GM12873 (cell line): ENCODE measurements at regions not wholly inside any gene's neighbourhood (a gene's known extent, or its start where the extent isn't known, plus 50 kb on each side); places are given as distances from the start of the nearest gene placed in this dataset.

Experiments used
- TF ChIP-seq, protein P1 (sequence below): IDR thresholded peaks from 2 replicates; pipeline ENCODE4 v1.5.1; 2012; ENCODE audit warnings: low read depth, mild to moderate bottlenecking, moderate library complexity, low read length, control low read depth; ENCODE audit not compliant: insufficient read depth; ENCODE audit errors: missing control alignments

DNA sequence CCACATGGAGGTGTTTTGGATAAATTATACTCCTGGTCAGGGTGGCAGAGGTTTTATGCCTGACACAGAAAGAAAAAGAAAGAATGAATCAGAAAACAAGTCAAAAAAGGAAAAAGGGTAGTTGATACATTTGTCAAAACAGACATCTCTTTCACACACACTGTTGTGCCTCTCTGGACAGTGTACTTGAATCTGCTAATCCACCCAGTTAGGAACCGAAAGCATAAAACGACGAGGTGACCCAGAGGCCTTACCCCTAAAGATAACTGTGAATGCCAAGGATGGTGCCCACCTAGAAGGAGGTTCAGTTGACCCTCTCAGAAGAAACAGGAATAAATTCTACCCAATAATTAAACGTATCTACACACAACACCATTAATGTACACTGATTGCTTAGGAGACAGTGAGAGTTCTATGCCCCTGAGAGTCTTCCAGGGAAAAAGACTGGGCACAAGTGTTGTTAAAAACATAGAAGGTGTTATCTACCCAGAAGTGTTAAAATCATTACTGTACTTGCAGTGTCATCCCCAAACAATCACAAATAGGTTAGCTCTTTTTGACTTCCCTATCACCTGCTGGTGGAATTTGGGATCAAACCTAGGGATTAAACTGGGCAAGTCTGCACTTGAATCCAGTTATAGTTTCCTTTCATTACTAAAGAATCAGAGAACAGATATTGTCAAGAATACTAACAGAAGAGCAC, 123.2 kb upstream of the DNAJC10 start:
- TF ChIP-seq, protein P1, sequence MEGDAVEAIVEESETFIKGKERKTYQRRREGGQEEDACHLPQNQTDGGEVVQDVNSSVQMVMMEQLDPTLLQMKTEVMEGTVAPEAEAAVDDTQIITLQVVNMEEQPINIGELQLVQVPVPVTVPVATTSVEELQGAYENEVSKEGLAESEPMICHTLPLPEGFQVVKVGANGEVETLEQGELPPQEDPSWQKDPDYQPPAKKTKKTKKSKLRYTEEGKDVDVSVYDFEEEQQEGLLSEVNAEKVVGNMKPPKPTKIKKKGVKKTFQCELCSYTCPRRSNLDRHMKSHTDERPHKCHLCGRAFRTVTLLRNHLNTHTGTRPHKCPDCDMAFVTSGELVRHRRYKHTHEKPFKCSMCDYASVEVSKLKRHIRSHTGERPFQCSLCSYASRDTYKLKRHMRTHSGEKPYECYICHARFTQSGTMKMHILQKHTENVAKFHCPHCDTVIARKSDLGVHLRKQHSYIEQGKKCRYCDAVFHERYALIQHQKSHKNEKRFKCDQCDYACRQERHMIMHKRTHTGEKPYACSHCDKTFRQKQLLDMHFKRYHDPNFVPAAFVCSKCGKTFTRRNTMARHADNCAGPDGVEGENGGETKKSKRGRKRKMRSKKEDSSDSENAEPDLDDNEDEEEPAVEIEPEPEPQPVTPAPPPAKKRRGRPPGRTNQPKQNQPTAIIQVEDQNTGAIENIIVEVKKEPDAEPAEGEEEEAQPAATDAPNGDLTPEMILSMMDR = no peak

DNA sequence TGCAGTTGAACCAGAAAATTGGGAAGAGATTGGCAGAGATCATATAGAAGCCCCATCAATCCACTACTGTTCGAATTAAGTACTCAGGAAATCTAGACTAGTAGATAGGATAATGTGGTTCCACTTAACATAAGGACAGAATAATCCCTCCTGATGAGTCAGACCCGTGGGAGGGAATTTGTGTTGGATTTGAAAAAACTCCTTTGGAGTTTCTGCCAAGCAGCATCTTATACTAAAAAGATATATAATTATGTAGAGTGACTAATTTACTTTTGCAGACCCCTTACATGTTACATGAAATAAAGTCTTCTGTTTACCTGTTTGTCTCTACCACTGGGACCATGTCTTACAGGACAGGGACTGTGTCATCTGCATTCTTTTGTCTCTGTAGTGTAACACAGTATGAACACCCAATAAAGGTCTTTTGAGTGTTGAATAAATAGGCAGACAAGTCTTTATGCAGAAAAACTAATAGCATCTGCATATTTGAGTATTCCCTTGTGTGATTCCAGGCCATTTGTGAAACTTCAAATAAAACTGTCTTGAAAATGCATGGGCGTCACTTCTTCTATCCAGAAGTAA, 122.6 kb upstream of the DNAJC10 start:
- TF ChIP-seq, protein P1 = no peak

DNA sequence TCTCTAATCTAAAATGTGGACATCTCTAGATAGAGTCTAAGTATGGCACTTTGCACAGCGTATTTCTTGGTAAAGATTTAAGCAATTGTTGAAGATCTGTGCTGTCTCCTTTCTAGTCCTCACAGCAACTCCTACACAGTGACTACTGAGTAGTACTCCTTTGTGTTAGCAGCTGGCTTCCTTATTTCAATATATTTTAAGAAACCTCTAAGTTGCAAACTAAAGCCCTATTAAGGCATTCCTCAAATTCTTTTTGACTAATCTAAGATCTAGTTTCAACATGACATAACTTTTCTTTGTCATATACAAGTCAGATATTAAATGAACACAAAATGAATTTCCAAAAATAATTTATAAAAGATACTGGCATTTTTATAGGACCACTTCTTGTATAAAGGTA, 121.8 kb upstream of the DNAJC10 start:
- TF ChIP-seq, protein P1 = no peak

DNA sequence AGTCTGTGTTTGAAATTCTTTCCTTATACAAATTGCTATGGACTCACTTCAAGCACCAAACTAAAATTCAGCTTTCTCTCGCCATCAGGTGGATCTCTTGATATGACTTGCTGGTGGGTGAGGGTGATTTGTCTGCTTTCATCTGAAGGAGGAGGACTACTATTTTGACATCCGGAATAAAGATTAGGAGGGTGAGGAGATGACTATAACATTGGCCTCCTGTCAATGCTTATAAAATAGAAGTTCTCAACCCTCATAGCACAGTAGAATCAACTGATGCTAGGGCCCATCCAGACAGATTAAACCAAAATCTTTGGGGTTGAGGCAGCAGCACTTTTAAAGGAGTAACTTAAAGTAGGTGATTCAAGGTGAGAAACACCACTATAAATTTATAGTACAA, 120.4 kb upstream of the DNAJC10 start:
- TF ChIP-seq, protein P1 = no peak

DNA sequence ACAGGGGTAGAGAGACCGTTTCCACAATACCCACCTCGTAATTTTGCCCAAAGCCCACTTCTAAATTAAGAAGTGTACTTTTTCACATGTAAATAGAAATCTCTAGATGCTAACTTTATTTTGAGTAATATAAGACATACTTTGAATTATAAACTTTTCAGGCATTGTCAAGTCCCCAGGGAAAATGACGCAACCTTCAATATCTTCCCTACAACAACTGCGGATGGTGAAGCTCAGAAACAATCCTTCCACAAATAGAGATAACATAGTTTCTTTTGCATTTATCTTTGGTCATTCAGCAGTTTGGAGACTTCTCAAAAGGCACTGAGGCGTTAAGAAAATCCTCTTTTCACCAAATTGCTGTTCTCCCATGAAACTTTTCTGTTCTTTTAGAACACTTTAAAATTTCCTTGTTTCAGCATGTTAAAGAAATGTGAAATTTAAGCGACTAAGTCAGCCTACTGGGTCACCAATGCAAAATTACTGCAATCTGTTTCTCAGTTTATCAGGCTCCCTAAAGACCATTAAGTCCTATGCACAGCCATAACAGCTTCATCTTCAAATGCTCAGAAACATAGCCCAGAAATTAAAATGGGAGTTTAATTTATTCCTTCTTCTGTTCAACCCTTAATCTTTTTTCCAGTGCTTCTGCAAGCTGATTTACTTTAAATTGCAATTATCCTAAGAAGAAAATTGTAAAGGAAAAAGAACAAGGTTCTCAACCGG, 118.3 kb upstream of the DNAJC10 start:
- TF ChIP-seq, protein P1 = no peak

DNA sequence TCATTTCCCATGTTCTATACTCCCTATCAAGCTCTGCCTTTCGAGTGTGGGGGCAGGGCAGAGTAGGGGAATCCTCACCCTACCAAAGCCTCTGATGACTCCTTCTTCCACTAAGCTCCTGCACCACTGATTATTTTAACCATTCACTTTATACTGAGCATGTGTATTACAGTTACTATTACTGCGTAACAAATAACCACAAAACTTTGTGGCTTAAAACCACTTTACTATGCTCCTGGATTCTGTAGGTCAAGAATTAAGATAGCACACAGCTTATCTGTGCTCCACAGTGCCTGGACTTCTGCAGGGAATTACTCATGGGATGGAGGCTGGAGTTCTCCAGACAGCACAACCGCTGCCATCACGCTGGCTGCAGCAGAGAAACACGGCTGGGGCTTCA, 117.4 kb upstream of the DNAJC10 start:
- TF ChIP-seq, protein P1 = no peak

DNA sequence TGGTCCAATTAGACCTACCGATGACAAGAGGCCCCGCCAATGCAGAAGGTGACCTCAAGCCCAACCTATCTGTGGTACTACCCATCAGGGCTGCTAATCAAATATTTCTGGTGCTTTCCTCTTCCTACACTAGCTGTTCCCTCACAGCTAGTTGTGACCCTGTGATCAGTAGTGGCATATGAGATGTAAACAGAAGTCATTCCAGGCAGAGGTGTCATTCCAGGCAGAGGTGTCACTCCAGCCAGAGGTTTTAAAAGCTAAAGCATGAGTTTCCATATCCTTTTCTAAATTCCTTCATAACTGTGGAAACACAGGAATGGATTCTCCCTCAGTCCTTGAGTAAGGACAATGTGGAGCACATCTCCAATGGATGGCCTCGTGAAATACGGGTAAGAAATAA, 110.9 kb upstream of the DNAJC10 start:
- TF ChIP-seq, protein P1 = no peak
